Right ventricle myocardium inferior (tissue), 1 donor: ENCODE measurements at regions not wholly inside any gene's neighbourhood (a gene's known extent, or its start where the extent isn't known, plus 50 kb on each side); places are given as distances from the start of the nearest gene placed in this dataset.
A peak's percentile ranks its signal among the peaks of the same experiment; 100 is the strongest.

Source experiments
- ATAC-seq: fragments of 200-7000 bp; cut with Tn5 transposase; one replicate; pipeline ENCODE4 v1.9.1; 2020; ENCODE audit warnings: mild to moderate bottlenecking, moderate library complexity
- DNase-seq: peaks from one replicate; pipeline ENCODE4 v3.0.0; 2021; ENCODE audit errors: missing footprints
- intact Hi-C: fragments of 100-400 bp; cut with DNase I; formaldehyde crosslinking; loops from one replicate; pipeline ENCODE4 v1.11.0; 2022
- donor health status: DM: no; HTN: yes; CAD: no; lungs with severe emphysema.

DNA sequence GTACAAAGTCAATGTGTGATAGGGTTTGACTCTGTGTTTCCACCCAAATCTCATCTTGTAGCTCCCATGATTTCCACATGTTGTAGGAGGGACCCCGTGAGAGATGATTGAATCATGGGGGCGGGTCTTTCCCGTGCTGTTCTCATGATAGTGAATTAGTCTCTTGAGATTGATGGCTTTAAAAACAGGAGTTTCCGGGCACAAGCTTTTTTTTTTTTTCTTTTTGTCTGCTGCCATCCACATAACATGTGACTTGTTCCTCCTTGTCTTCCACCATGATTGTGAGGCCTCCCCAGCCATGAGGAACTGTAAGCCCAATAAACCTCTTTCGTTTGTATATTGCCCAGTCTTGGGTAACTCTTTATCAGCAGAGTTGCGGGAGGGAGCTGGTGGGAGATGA, 259.6 kb downstream of the TUSC7 start:
- intact Hi-C loops: no loop called here
- DNase-seq (no peak), ATAC-seq (no peak)

DNA sequence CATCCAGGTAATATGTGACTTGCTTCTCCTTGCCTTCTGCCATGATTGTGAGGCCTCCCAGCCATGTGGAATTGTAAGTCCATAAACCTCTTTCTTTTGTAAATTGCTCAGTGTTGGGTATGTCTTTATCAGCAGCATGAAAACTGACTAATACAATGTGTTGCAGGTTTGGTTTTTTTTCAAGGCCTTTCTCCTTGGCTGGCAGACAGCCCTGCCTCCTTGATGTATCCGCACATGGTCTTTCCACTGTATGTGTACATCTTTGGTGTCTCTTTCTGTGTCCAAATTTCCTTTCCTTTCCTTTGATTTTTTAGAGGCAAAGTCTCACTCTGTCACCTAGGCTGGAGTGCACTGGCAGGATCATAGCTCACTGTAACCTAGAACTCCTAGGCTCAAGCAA, 260.1 kb downstream of the TUSC7 start:
- intact Hi-C loops: no loop called here
- ATAC-seq: no peak
- DNase-seq: no peak

DNA sequence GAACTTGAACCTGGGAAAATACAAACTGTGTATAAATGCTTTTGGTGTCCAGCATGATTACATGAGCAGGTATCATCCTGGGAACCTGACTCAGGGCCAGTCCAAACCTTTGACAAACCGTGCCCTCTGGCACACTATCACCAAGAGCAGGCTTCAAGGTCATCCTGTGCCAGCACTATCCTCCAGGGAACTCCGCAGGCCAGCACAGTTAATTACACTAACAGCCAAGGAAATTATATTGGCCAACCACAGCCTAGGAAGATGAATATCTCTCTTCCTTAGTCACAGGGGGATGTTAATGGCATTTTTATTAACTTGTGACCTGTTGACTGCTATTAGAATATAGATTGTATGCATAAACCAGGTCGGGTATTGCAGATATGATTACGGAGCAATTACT, 262.0 kb downstream of the TUSC7 start:
- no peak for DNase-seq

DNA sequence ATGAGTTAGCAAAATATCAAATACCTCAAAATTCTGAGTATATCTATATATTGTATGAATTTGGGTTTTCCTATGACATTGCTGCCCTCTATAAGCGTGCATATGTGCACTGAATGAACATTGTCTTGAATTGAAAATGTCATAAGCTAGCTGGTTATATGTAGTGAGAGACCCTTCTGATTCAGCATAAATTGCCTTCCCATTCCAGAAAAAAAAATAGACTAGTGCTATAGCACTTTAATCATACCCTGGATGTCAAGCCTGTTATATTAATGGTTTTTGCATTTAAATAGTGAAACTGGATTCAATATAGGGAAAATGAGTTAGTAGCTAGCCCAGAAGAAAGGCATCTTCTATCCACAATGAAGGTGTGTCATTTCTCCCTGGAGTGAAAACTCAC, 265.1 kb downstream of the TUSC7 start:
- ATAC-seq (no peak), DNase-seq (no peak)
- intact Hi-C loops: no loop called here

More for the DNA sequence above, 262.0 kb downstream of the TUSC7 start:
- no peak for ATAC-seq
- intact Hi-C loops: no loop called here

DNA sequence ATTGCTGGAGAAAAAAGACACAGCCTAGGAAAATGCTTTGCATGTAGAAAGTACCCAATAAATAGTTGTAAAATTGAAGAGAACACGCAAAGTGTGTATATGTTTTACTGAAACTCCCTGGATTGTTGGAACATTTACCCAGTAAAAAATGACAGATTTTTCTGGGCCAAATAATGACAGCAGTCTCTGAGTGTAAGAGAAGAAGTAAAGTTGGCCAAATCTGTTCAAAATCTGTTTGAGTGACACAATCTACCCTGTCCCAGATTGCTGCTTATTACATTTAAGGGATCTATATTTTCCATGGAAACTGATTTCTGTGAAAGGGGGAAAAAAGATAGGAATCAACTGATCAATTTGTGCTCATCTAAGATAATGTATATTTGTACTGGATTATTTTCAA, 267.9 kb downstream of the TUSC7 start:
- intact Hi-C loops: no loop called here
- DNase-seq (no peak), ATAC-seq (no peak)

DNA sequence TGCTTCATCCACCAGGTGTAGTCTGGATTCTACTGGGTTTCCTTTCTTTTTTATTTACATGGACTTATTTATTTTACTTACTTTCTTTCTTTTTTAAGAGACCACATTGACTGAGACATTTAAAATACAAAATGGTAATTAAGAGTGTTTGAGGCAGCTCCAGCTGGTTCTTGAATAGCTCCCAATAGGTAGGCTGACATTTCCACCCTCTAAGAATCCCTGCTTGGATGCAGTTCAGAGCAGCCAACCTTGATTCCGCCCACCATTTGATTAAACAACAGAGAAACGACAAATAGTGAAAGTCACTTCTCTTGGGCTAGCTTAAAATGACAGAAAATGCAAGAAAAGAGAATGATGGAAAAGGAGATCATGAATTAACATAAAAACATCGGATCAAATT, 270.5 kb downstream of the TUSC7 start:
- DNase-seq (no peak), ATAC-seq (no peak)
- intact Hi-C loops: no loop called here

DNA sequence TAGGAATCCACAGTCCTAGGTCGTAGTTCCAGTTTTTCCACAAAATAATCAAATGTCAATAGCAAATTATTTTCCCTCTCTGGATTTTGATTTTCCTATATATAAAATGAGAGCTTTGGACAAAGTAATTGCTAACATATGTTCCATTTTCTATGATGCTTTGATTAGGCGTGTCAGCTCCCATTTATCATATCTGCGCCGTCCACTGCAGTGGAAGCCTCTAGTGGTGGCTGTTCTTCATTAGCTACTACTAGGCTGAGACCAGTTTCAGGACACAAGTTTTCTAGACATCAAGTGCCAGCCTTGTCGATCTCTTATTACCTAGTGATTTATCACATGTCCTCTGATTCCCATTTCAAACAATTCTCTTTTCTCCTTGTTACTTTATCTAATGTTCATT, 271.5 kb downstream of the TUSC7 start:
- intact Hi-C loops: no loop called here
- ATAC-seq (no peak), DNase-seq (no peak)

DNA sequence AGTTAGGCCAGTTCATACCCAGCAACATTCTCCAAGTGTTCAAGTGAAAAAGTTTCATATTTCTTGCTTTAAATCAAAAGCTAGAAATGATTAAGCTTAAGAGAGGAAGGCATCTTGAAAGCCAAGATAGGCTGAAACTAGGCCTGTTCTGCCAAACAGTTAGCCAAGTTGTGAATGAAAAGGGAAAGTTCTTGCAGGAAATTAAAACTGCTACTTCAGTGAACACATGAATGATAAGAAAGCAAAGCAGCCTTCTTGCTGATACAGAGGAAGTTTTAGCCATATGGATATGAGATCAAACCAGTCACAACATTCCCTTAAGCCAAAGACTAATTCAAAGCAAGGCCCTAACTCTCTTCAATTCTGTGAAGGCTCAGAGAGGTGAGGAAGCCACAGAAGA, 274.7 kb downstream of the TUSC7 start:
- no peak for DNase-seq
- intact Hi-C loops: no loop called here
- ATAC-seq: no peak

DNA sequence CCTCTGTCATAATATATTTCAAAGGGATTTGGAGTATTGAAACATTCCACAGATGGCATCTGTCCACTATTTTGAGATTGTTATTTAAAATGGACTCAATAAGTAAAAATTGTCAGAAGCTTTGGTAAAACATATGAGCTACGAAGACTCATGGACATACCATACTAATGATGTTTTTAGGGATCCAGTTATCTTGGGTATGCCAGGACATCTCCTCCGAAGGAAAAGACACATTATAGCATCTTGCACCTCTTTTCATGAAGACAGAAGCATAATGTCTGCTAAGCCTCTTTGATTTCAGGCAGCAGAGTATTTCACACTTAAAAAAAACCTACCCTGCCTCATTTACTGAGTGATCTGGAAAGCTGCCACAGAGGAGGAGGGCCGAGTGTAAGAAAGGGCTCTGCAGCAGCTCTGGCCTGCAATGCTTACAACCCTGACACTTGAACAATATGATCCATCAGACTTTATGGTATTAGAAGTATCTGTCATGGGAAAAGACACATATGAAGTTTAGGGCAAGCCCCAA, 284.8 kb downstream of the TUSC7 start:
- no peak for DNase-seq
- no peak for ATAC-seq
- intact Hi-C loops: no loop called here

DNA sequence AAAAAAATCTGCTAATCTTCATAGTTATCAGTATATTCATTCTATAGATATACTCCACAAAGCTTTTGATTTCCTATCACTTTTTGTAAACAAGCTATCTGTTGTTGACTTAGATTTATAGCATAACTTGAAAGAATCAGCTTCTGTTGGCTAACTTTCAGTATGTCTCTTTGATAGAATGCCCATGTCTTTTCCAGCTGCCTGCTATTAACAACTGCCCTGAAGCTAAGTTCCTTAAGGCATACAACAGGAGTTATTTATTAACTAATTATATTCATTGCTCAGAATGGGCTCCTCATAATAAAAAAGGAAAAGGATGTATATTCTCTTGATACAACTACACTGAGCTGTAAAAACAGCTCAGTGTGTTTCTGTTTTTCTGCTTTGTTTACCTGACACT, 293.9 kb downstream of the TUSC7 start:
- DNase-seq (no peak), ATAC-seq (no peak)
- intact Hi-C loops: no loop called here

DNA sequence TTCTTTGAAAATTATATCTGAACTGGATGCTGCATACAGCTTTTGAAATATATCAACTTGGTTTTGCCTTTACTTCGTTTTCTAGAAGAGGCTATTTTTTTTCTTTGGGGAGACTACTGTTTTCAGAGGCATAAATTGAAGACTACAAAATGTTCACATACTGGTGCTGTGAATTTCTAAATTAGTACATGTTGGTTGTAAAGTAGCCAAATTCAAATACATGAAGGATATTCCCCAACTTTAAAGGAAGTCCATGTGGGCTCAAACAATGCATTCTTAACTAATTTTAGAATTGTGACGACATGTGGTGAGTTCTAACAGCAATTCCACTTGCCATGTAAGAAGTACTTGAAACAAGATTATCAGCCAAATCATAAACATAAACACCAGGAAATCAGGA, 295.7 kb downstream of the TUSC7 start:
- DNase-seq (no peak), ATAC-seq (no peak)
- intact Hi-C loops: no loop called here

DNA sequence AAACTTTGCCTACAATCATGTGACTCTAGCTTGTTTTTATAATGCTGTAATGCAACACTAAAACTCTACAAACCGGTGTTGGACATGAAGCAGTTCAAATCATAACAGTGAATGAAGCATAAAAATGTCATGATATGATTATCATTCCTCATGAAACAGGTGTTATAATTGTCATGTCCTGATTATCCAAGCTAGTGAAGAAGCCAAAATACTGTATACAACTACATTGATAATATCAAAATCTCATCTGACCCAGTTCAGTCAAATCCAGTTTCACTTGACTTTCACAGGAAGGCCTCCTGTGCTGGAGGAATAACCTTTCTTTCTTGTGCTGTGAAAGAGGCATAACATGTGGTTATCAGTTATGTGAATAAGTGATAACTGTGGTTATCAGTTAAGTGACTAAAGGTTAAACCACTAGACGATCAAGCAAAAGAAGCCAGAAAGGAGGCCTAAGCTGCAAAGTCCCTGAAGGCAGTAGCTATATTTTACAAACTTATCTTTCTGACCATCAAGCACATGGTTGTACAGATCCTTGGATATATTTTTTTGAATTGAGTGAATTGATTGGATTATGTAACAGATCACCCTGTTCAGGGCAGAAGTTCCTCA, 296.4 kb downstream of the TUSC7 start:
- intact Hi-C loops: no loop called here
- DNase-seq: no peak
- ATAC-seq: no peak

DNA sequence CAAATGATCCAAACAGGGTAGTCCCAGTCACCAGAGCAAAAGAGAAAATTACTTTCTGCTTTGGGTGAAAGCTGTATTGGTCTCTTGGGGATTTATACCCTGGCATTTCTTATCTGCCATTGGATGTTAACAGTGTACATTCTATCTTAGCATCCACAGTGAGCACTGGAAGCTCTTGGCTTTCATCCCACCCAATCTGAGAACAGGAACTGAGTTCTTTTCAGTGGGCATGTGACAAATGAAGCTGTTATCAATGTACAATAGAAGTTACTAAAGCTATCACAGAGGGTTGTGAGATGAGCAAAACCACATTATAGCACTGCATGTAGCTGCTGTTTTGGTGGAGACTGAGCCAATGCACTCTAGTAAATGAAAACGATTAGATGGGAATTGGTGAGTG, 300.7 kb downstream of the TUSC7 start:
- no peak for ATAC-seq
- no peak for DNase-seq
- intact Hi-C loops: no loop called here

DNA sequence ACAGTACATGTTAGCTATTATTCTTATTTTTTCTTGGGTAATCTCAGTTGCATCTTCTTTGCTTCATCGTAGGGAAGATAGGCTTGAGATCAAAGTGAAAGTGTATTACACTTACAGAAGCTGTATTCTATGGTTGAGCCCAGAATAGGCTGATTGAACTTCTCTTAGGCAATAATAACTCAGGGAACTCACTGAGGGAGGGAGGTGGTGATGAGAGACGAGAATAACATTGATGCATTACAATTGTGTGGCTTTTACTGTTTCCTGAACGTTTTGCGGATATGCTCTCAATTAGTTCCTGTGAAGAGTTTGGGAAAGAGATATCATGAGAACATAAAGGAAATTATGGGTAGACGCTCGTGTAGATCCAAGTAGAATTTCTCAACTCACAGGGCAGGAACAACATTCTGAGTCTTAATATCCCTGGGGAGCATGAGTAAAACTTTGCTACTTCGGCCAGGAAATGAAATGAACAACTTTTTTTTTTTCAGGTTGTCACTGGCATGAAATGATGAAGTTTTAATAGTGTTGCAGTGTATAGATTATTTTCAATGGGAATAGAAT, 302.2 kb downstream of the TUSC7 start:
- DNase-seq (no peak), ATAC-seq (no peak)
- intact Hi-C loops: no loop called here

DNA sequence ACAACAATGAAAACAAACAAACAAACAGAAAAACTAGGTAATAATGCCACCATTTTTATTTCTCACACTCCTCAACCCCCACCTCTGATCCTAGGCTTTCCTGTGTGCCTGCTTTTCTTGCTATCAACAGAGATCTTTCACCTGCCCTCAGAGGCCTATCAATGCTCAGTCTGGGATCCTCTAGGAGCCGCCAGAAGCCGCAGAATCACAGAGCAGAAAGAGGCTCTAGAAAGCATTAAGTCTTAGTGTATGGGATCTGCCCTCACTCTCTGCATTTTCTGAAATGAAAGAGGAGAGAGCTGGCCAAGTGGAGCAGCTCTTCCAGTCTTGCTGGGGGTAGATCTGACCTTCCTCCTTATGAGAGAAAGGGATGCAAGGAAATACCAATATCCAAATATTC, 306.8 kb downstream of the TUSC7 start:
- DNase-seq (no peak), ATAC-seq (no peak)
- intact Hi-C loops: no loop called here

DNA sequence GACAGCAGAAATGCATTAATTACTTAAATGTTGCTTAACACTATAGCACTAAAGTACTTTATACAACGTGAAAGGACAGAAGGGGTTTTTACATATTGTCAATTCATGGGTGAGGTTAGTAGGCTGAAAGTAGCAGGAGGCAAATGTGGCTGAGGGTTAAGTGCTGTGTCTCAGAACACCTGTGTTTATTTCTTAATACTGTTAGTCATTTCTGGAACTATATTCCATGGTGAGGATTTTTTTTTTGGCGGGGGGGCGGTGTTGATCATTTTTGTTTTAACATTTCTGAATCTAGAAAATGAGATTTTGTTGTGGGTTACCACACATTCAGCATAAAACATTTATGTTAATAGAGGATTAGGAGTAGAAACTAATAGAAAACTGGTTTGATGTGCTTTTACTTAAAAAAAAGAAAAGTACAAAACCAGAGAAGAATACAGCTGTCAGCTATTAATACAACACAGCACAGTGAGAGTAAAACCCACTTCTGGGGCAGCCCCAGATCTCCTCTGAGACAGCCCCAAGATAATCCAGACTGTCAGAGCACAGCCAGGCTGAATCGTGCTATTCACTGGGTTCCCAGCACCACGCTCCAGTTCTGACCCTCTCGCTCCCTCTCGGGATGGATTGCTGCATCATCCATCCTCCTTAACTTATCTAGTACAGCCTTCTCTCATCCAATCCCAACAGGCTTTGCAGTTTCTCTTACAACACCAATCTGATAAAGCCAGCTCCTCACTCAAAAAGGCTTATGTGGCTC, 307.7 kb downstream of the TUSC7 start:
- DNase-seq (no peak), ATAC-seq (peak; percentile 57)
- intact Hi-C loops: no loop called here

DNA sequence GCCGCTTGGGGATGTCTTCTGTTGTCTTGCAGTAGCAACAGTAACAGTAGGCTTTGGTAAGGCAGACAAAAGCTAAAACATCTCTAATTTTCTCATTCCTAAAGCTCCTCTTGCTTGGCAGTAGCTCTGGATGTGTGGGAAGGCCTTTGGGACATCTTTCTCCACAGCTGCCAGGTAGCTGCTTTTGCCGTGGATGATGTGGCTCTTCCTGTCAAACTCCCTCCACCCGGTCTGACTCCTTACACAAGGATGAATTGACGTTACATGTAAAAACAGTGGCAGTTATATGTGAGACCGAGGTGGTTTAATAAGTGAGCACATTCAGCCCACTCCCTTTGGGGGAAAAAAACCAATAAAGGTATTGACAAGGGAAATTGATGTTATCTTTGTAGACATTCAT, 309.1 kb downstream of the TUSC7 start:
- no peak for ATAC-seq
- intact Hi-C loops: no loop called here
- DNase-seq: no peak

DNA sequence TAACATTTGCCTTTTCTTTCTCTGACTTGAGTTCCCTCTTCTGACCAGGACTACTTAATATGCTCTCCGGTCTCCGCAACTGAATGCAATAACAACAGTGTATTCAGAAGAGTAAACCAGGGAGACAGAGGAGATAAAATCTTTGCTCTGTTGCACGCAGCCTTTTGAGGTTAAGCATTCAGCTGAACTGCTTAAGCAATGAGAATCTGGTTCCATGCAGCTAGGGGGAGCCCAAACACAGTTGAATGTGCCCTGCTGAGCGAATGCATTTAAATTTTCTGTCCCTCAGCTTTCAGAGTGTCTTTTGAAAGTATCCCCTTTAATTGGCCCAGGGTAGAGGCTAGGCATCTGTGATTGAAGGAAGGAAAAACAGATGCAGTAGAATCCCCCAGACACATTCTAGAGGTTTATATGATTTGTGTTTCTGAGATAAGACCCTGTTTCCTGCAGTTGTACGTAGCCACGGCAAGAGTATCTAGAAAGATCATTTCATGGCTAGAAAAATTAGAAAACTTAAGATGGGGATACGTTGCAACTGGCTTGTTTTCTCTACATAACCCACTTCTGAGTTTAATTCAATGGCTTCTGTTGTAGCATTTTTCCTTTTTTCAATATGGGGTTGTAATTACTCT, 309.6 kb downstream of the TUSC7 start:
- ATAC-seq (peak; percentile 74), DNase-seq (no peak)
- intact Hi-C loops: no loop called here

DNA sequence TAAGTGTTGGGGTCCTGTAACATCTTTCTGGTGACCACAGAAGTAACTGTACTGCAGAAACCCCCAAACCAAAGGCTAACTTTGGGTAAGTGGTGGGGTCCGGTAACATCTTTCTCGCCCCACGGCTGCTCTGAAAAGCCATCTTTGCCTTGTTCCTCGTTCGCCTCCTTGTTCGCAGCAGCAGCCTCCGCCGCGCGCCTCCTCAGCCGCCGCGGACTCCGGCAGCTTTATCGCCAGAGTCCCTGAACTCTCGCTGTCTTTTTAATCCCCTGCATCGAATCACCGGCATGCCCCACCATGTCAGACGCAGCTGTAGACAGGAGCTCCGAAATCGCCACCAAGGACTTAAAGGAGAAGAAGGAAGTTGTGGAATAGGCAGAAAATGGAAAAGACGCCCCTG, 316.8 kb downstream of the TUSC7 start:
- DNase-seq (no peak), ATAC-seq (no peak)
- intact Hi-C loops: no loop called here

DNA sequence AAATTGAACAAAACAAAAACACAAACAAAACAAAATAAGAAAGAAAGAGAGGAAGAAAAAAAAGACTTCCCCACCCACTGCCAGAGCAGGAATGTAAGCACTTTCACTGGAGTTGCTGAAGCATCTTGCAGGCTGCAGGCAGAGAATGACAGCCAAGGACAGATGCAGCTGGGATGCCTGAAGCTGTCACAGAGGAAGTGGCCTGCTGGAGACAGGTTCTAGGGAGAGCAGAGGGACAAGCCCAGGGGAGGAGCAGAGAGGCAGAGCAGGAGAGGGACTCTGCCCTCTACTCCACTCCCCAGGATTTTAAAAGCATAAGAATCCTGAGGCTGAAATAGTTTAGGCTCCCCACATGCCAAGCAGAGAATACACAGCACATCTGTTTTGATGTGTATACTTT, 326.2 kb downstream of the TUSC7 start:
- peak; percentile 74 for DNase-seq

More for the DNA sequence above, 326.2 kb downstream of the TUSC7 start:
- ATAC-seq: peak; percentile 82
- intact Hi-C loops: no loop called here
